Limb (tissue), 2 donors: ENCODE measurements at regions not wholly inside any gene's neighbourhood (a gene's known extent, or its start where the extent isn't known, plus 50 kb on each side); places are given as distances from the start of the nearest gene placed in this dataset.

Experiments used
- DNase-seq, 2 donors: peaks; one replicate each; pipeline ENCODE4 v3.0.0-alpha.2; 2016; ENCODE audit errors: extremely low spot score in 2 of 2

DNA sequence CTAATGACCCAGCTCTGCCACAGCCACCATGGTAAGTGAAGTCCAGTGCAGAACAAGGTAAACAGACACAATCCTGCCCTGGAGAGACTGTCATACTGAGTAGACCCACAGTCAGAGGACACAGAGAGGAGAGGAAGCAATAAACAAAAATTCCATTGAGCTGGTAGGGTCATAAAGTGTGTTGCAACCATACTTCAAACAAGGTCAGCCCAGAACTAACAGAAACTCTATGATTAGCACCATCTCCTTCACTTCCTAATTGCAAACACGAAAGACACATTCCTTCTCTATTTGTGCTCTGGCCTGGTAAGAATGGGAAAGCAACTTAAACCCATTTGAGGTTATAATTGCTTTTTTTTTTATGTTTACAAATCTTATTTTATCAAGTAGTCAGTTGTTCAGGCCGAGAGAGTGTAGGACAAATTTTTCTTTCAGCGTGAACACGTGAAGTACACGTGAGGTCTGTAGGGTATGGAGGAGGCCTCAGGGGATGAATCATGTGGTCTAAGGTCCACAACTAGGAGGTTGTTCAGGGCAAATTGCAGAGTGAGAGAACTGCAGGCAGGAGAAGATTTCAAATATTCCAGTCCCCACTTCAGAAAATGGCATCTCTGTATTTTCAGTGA lies 71.4 kb upstream of the GLS start:
- no peak for DNase-seq

DNA sequence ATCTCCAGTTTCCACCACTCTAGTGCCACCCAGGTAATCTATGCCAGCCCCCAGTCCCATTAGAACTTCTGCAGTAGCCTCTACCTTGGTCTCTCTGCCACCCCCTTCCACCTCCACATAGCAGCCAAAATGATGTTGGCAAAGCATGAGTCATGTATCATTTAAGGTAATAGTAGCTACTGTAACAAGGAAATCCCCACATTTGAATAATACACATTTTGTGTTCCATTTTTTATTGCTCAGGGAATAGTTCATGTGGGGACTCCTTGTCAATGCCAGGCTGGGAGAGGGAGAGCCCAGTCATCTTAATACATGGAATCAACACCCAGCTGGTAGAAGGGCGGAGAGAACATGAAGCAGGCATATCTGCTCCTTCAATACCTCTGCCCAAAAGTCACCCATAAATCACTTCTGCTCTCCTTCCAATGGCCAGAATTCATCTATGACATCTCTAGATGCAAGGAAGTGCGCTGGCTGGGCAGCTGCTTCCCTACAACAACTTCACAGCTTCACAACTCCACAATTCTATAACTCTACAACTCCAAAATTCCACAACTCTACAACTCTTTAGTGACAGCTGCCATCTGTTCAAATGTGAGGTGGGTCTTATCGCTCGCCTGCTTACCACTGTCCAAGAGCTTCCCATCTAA lies 70.6 kb upstream of the GLS start:
- DNase-seq: no peak

DNA sequence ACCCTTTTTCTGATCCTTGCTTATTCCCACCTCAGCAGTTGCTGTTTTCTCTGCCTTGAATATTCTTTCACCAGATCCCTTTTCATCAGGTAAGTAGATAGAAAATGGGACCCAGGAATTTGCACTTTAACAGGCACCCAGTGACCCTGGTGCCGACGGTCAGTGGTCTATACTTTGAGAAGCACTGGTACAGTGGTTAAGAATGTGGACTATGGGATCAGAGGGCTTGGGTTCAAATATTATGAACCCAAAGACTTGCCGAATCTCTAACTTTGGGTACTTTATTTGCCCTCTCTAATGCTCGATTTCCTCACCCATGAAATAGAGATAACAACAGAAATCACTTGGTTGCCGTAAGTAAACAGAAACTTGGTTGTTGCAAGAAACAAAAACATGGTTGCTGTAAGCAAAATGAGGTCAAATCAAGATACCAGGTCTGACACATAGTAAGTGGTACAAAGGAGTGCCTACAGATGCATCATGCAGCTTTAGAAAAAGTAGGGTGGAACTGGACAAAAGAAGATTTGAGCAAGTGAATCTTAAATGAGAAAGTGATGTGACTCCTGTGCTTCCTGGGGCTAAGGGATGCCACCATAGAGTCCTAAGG lies 69.5 kb upstream of the GLS start:
- DNase-seq: no peak

DNA sequence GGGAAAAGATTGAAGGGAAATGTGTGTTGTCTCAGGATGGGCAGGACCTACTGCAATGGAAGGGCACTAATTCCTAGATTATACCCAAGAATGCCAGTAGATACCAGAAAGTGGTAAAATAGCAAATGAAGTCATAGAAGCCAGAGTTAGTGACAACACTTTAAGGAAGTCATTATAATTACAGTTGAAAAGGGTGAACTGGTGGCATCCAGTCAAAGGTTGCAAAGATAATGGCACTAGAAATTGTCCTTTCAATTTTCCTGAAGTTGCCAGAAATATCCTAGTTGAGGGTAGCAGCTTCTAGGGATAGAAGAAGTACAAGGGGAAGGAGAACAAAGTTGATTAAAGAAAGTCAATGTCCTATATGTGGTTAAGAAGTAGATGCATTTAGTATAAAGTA lies 68.8 kb upstream of the GLS start:
- DNase-seq: no peak

GRCh38 chr2:190812506-190813294 lies 67.9 kb upstream of the GLS start:
- DNase-seq: no peak

GRCh38 chr2:190815226-190815625 lies 65.4 kb upstream of the GLS start:
- no peak for DNase-seq

- no peak for DNase-seq
Observed at GRCh38 chr2:190817082-190817481, 63.5 kb upstream of the GLS start.

- peak in 1 of 2 donors; percentile 76 for DNase-seq
Observed at GRCh38 chr2:190819840-190820301, 60.8 kb upstream of the GLS start.

DNA sequence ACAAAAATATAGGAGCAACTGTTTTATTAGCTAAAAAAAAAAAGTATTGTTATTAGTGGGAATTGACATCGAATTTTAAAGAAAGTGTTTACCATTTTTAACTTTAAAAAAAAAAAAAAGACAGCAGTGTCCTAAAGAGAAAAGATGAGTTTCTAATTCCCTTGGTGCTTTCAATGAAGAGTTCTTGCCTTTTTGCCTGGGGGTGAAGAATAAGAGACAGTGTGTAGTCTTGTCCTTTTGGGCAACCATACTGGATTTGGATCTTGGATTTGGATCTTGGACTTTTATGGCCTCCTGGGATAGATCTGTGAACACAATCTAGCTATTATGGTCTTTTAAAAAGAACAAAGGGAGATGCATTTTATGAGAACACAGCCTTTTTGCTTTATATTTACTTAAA lies 60.2 kb upstream of the GLS start:
- DNase-seq: no peak

DNA sequence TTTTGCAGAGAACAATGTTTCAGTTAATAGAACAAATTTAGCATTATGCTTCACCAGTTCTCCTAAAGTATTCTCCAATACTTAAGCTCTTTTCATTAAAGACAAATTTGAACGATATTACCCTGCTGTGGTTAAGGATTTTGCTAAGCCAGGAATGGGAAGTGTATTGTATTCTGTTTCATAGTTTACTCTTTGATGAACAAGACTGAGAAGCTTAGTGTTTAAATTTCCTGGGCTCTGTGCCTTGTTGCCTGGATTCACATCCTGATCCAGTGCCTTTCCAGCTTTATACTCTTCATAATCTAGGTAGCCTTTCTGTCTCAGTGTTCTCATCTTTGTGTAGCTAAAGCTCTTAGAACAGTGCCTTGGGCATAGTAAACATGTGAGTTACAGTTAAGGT lies 58.6 kb upstream of the GLS start:
- no peak for DNase-seq

GRCh38 chr2:190827720-190828119 lies 52.9 kb upstream of the GLS start:
- DNase-seq: no peak

- DNase-seq: no peak
Observed at GRCh38 chr2:190829642-190830041, 51.0 kb upstream of the GLS start.
